ENCODE measurements at regions not wholly inside any gene's neighbourhood (a gene's known extent, or its start where the extent isn't known, plus 50 kb on each side); places are given as distances from the start of the nearest gene placed in this dataset.
"Not testable (repeated sequence)": the region's sequence is repeated elsewhere in the genome, so short reads cannot be mapped to it uniquely, and the experiment has no call there.

- H3K23me2 ChIP-seq (ENCODE audit: low read depth, low read length); H3K23ac ChIP-seq (ENCODE audit: insufficient read length); H3K18ac ChIP-seq (ENCODE audit: extremely low read depth, low read length); H2BK20ac ChIP-seq (ENCODE audit: low read length); H2BK120ac ChIP-seq (replicated peaks; ENCODE audit: low read depth, low read length); H2BK5ac ChIP-seq (ENCODE audit: low read depth, low read length); H3K56ac ChIP-seq (replicated peaks; ENCODE audit: insufficient read length, low read depth, low read length); H4K8ac ChIP-seq (ENCODE audit: extremely low read depth, insufficient read depth, low read length); DNase-seq (ENCODE audit: low read depth in 1 of 2, low spot score in 2 of 2); H3K79me1 ChIP-seq (ENCODE audit: low read depth, low read length); H3K4me2 ChIP-seq (ENCODE audit: insufficient read depth in 1 of 2, low read depth in 2 of 2, low read length in 2 of 2); H3K9me3 ChIP-seq (ENCODE audit: insufficient read depth in 2 of 2, low read depth in 1 of 2, low read length in 1 of 2); H3K4me3 ChIP-seq (ENCODE audit: extremely low read depth in 1 of 4, insufficient read depth in 2 of 4, low read depth in 3 of 4, low read length in 4 of 4); H3K4me1 ChIP-seq (replicated peaks in 1 of 4; ENCODE audit: control insufficient read depth in 3 of 4, insufficient read depth in 4 of 4, low read length in 3 of 4); H4K20me1 ChIP-seq (replicated peaks in 1 of 2; ENCODE audit: control insufficient read depth in 1 of 2, insufficient read depth in 2 of 2, low read length in 2 of 2); H3K36me3 ChIP-seq (ENCODE audit: control insufficient read depth in 2 of 4, insufficient read depth in 4 of 4, low read length in 3 of 4); H3K79me2 ChIP-seq (ENCODE audit: control insufficient read depth in 1 of 2, insufficient read depth in 2 of 2, low read length in 2 of 2); H2AFZ ChIP-seq (ENCODE audit: low read length); H3K4ac ChIP-seq (replicated peaks; ENCODE audit: insufficient read length, low read depth, low read length); H3K14ac ChIP-seq (ENCODE audit: insufficient read length); H4K5ac ChIP-seq (ENCODE audit: insufficient read length, low read depth, low read length); POLR2A ChIA-PET (ENCODE audit: partially characterized antibody); H4K91ac ChIP-seq (replicated peaks; ENCODE audit: insufficient read length, low read length); H2BK12ac ChIP-seq (ENCODE audit: low read depth, low read length); H3K27me3 ChIP-seq (replicated peaks in 1 of 4; ENCODE audit: control insufficient read depth in 3 of 4, extremely low read depth in 1 of 4, insufficient read depth in 3 of 4, low read length in 3 of 4); H2AK5ac ChIP-seq (ENCODE audit: low read depth, low read length); H3K9ac ChIP-seq (replicated peaks in 1 of 4; ENCODE audit: extremely low read depth in 1 of 4, low read depth in 3 of 4, low read length in 3 of 4); H3K27ac ChIP-seq (ENCODE audit: low read depth, low read length); H2BK15ac ChIP-seq (ENCODE audit: low read length): not testable (repeated sequence)
- peak; percentile 45 for FAIRE-seq
- 87% methylated on average over 2 of the region's 2 CpGs; no CpG with 5 or more reads in 1 of the 2 experiments for WGBS, 2 experiments (ENCODE audit: extremely low coverage in 1 of 2, insufficient coverage in 1 of 2, insufficient read length in 1 of 2, insufficient replicate concordance in 2 of 2, low coverage in 1 of 2, low lambda C conversion rate in 2 of 2, missing lambda C conversion rate in 1 of 2)
- CTCF ChIA-PET (ENCODE audit: partially characterized antibody): interaction anchor here (0.6 kb wide), 1 partner anchor 106 kb away, joined by 3 read pairs; no protein-coding TSS in a partner anchor
Observed at GRCh38 chr3:75960031-75960430, 174.7 kb upstream of the ZNF717 start.

GRCh38 chr3:75962054-75962453 is 176.7 kb upstream of the ZNF717 start:
- H3K4me3 ChIP-seq (ENCODE audit: extremely low read depth in 1 of 4, insufficient read depth in 2 of 4, low read depth in 3 of 4, low read length in 4 of 4); H3K36me3 ChIP-seq (ENCODE audit: control insufficient read depth in 2 of 4, insufficient read depth in 4 of 4, low read length in 3 of 4); H4K20me1 ChIP-seq (replicated peaks in 1 of 2; ENCODE audit: control insufficient read depth in 1 of 2, insufficient read depth in 2 of 2, low read length in 2 of 2); H4K91ac ChIP-seq (replicated peaks; ENCODE audit: insufficient read length, low read length); H3K27ac ChIP-seq (ENCODE audit: low read depth, low read length); H3K23ac ChIP-seq (ENCODE audit: insufficient read length); H3K14ac ChIP-seq (ENCODE audit: insufficient read length); H3K56ac ChIP-seq (replicated peaks; ENCODE audit: insufficient read length, low read depth, low read length); CTCF ChIA-PET (ENCODE audit: partially characterized antibody); H2AK5ac ChIP-seq (ENCODE audit: low read depth, low read length); H4K8ac ChIP-seq (ENCODE audit: extremely low read depth, insufficient read depth, low read length); POLR2A ChIA-PET (ENCODE audit: partially characterized antibody); H4K5ac ChIP-seq (ENCODE audit: insufficient read length, low read depth, low read length); FAIRE-seq; H2AFZ ChIP-seq (ENCODE audit: low read length); H3K79me2 ChIP-seq (ENCODE audit: control insufficient read depth in 1 of 2, insufficient read depth in 2 of 2, low read length in 2 of 2); H3K9me3 ChIP-seq (ENCODE audit: insufficient read depth in 2 of 2, low read depth in 1 of 2, low read length in 1 of 2); H3K4ac ChIP-seq (replicated peaks; ENCODE audit: insufficient read length, low read depth, low read length); H3K9ac ChIP-seq (replicated peaks in 1 of 4; ENCODE audit: extremely low read depth in 1 of 4, low read depth in 3 of 4, low read length in 3 of 4); H2BK120ac ChIP-seq (replicated peaks; ENCODE audit: low read depth, low read length); H3K23me2 ChIP-seq (ENCODE audit: low read depth, low read length); H3K4me2 ChIP-seq (ENCODE audit: insufficient read depth in 1 of 2, low read depth in 2 of 2, low read length in 2 of 2); H3K18ac ChIP-seq (ENCODE audit: extremely low read depth, low read length); H2BK5ac ChIP-seq (ENCODE audit: low read depth, low read length); H3K4me1 ChIP-seq (replicated peaks in 1 of 4; ENCODE audit: control insufficient read depth in 3 of 4, insufficient read depth in 4 of 4, low read length in 3 of 4); H2BK15ac ChIP-seq (ENCODE audit: low read length); H3K27me3 ChIP-seq (replicated peaks in 1 of 4; ENCODE audit: control insufficient read depth in 3 of 4, extremely low read depth in 1 of 4, insufficient read depth in 3 of 4, low read length in 3 of 4); H2BK20ac ChIP-seq (ENCODE audit: low read length); H2BK12ac ChIP-seq (ENCODE audit: low read depth, low read length); H3K79me1 ChIP-seq (ENCODE audit: low read depth, low read length); DNase-seq (ENCODE audit: low read depth in 1 of 2, low spot score in 2 of 2): not testable (repeated sequence)
- 100% methylated on average over 2 of the region's 2 CpGs; no CpG with 5 or more reads in 1 of the 2 experiments for WGBS, 2 experiments (ENCODE audit: extremely low coverage in 1 of 2, insufficient coverage in 1 of 2, insufficient read length in 1 of 2, insufficient replicate concordance in 2 of 2, low coverage in 1 of 2, low lambda C conversion rate in 2 of 2, missing lambda C conversion rate in 1 of 2)

Measured in H1 (cell line).